Lower lobe of right lung (tissue), 2 donors: ENCODE measurements at regions not wholly inside any gene's neighbourhood (a gene's known extent, or its start where the extent isn't known, plus 50 kb on each side); places are given as distances from the start of the nearest gene placed in this dataset.

Experiments used
- ATAC-seq, 2 donors: fragments of 200-7000 bp; cut with Tn5 transposase; one replicate each; pipeline ENCODE4 v1.9.1; 2020 to 2022; ENCODE audit warnings: mild to moderate bottlenecking in 2 of 2, moderate library complexity in 2 of 2
- DNase-seq: peaks from one replicate; pipeline ENCODE4 v3.0.0-alpha.2; 2020
- H3K27ac ChIP-seq: fragments of 200-600 bp; one replicate; pipeline ENCODE4 v1.8.0; 2022
- H3K27me3 ChIP-seq: fragments of 200-600 bp; one replicate; pipeline ENCODE4 v1.8.0; 2022; ENCODE audit warnings: low read depth
- H3K36me3 ChIP-seq: fragments of 200-600 bp; one replicate; pipeline ENCODE4 v1.8.0; 2022; ENCODE audit warnings: mild to moderate bottlenecking
- H3K4me1 ChIP-seq: fragments of 200-600 bp; one replicate; pipeline ENCODE4 v1.8.0; 2022
- H3K4me3 ChIP-seq: fragments of 200-600 bp; one replicate; pipeline ENCODE4 v1.8.0; 2022; ENCODE audit warnings: mild to moderate bottlenecking
- H3K9me3 ChIP-seq: fragments of 200-600 bp; one replicate; pipeline ENCODE4 v1.8.0; 2022
- CTCF ChIP-seq: fragments of 200-600 bp; IDR thresholded peaks from one replicate; pipeline ENCODE4 v1.8.0; 2022; ENCODE audit warnings: antibody characterized with exemption, mild to moderate bottlenecking
- intact Hi-C: fragments of 100-400 bp; cut with DNase I; formaldehyde crosslinking; loops from one replicate; pipeline ENCODE4 v1.11.0; 2022
- donor health status: DM: no; HTN: yes; CAD: no; lungs with severe emphysema.

GRCh38 chr13:31894931-31895330 is 136.6 kb upstream of the FRY start:
- no peak for TF ChIP-seq CTCF
- intact Hi-C loops = no loop called here
- Histone ChIP-seq H3K4me1 (peaks cover 27% of the 10 kb centered on the region), H3K27me3 (no peaks in the 10 kb centered on the region), H3K9me3 (no peaks in the 10 kb centered on the region), H3K27ac (no peak overlapping the region), H3K36me3 (no peaks in the 10 kb centered on the region), H3K4me3 (no peak overlapping the region)
- DNase-seq (no peak), ATAC-seq (no peak)

GRCh38 chr13:31895691-31896090 is 135.9 kb upstream of the FRY start:
- DNase-seq (no peak), ATAC-seq (no peak)
- H3K4me1 ChIP-seq = peaks cover 25% of the 10 kb centered on the region
- H3K9me3 ChIP-seq = no peaks in the 10 kb centered on the region
- no peaks in the 10 kb centered on the region for H3K36me3 ChIP-seq
- no peak for TF ChIP-seq CTCF
- no peak overlapping the region for H3K4me3 ChIP-seq
- H3K27me3 ChIP-seq = no peaks in the 10 kb centered on the region
- H3K27ac ChIP-seq = no peak overlapping the region
- intact Hi-C loops = no loop called here

- DNase-seq (no peak), ATAC-seq (peak in 1 of 2 donors; percentile 24)
- intact Hi-C loops = no loop called here
Measured at GRCh38 chr13:31896427-31896826, 135.1 kb upstream of the FRY start.

GRCh38 chr13:31898378-31899071 is 133.0 kb upstream of the FRY start:
- H3K4me3 ChIP-seq = no peak overlapping the region
- intact Hi-C loops = no loop called here
- H3K27me3 ChIP-seq = no peaks in the 10 kb centered on the region
- no peak for TF ChIP-seq CTCF
- ATAC-seq = no peak
- H3K27ac ChIP-seq = no peak overlapping the region
- no peaks in the 10 kb centered on the region for H3K9me3 ChIP-seq
- H3K4me1 ChIP-seq = peaks cover 12% of the 10 kb centered on the region
- no peak for DNase-seq
- H3K36me3 ChIP-seq = no peaks in the 10 kb centered on the region

More at GRCh38 chr13:31896427-31896826, 135.1 kb upstream of the FRY start:
- no peak for TF ChIP-seq CTCF
- H3K4me3 ChIP-seq = no peak overlapping the region
- H3K27me3 ChIP-seq = no peaks in the 10 kb centered on the region
- H3K4me1 ChIP-seq = peaks cover 19% of the 10 kb centered on the region
- no peaks in the 10 kb centered on the region for H3K36me3 ChIP-seq
- peak overlapping the region; percentile 10 for H3K27ac ChIP-seq
- H3K9me3 ChIP-seq = no peaks in the 10 kb centered on the region

GRCh38 chr13:31901985-31902384 is 129.6 kb upstream of the FRY start:
- no peak for DNase-seq
- no peak for ATAC-seq
- no peak overlapping the region for H3K4me3 ChIP-seq
- H3K27ac ChIP-seq = no peak overlapping the region
- H3K9me3 ChIP-seq = no peaks in the 10 kb centered on the region
- H3K4me1 ChIP-seq = peaks cover 1% of the 10 kb centered on the region
- no peaks in the 10 kb centered on the region for H3K27me3 ChIP-seq
- H3K36me3 ChIP-seq = no peaks in the 10 kb centered on the region
- TF ChIP-seq CTCF = no peak
- intact Hi-C loops = no loop called here
